Fibroblast of lung (primary cell): ENCODE measurements at regions not wholly inside any gene's neighbourhood (a gene's known extent, or its start where the extent isn't known, plus 50 kb on each side); places are given as distances from the start of the nearest gene placed in this dataset.

Source experiments
- EZH2 ChIP-seq: IDR thresholded peaks from 2 replicates; pipeline ENCODE4 v1.5.1; 2012; ENCODE audit warnings: low read length, control low read depth, mild to moderate bottlenecking; ENCODE audit errors: missing control alignments
- TF ChIP-seq, protein P1 (sequence below), 2 donors: IDR thresholded peaks in 1 of 2; conservative IDR thresholded peaks in 1 of 2; 1 replicate in 1 of 2; 2 replicates in 1 of 2; pipeline ENCODE4 v1.5.1; 2011 to 2012; ENCODE audit warnings: low read length in 2 of 2, control low read depth in 1 of 2, inconsistent platforms in 1 of 2, low read depth in 1 of 2, mild to moderate bottlenecking in 1 of 2

DNA sequence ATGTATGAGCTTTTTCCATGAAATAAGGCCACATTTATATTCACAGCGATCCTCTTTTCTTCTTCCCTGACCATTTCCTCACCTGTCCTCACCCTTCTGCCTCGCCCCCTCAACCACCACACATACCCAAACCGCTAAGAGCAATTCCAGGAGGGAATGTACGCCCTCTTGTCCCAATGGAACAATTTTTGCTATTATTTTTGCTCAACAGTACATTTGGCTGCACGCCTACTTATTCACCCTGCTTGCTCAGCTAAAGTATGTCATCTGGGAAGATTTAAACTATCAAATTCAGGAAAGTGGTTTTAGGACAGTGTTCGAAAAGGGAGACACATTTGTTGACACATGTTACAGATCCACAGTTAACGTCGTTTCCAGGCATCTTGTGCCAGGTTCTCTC lies 252.7 kb downstream of the NEBL start:
- TF ChIP-seq, protein P1, sequence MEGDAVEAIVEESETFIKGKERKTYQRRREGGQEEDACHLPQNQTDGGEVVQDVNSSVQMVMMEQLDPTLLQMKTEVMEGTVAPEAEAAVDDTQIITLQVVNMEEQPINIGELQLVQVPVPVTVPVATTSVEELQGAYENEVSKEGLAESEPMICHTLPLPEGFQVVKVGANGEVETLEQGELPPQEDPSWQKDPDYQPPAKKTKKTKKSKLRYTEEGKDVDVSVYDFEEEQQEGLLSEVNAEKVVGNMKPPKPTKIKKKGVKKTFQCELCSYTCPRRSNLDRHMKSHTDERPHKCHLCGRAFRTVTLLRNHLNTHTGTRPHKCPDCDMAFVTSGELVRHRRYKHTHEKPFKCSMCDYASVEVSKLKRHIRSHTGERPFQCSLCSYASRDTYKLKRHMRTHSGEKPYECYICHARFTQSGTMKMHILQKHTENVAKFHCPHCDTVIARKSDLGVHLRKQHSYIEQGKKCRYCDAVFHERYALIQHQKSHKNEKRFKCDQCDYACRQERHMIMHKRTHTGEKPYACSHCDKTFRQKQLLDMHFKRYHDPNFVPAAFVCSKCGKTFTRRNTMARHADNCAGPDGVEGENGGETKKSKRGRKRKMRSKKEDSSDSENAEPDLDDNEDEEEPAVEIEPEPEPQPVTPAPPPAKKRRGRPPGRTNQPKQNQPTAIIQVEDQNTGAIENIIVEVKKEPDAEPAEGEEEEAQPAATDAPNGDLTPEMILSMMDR (conservative IDR thresholded peaks at IDR 0.05 in 1 of 2, IDR thresholded peaks at IDR 0.05 in 1 of 2; ENCODE audit: low read depth in 1 of 2, low read length in 2 of 2): no peak
- no peak for TF ChIP-seq EZH2
